ENCODE measurements at regions not wholly inside any gene's neighbourhood (a gene's known extent, or its start where the extent isn't known, plus 50 kb on each side); places are given as distances from the start of the nearest gene placed in this dataset.

DNA sequence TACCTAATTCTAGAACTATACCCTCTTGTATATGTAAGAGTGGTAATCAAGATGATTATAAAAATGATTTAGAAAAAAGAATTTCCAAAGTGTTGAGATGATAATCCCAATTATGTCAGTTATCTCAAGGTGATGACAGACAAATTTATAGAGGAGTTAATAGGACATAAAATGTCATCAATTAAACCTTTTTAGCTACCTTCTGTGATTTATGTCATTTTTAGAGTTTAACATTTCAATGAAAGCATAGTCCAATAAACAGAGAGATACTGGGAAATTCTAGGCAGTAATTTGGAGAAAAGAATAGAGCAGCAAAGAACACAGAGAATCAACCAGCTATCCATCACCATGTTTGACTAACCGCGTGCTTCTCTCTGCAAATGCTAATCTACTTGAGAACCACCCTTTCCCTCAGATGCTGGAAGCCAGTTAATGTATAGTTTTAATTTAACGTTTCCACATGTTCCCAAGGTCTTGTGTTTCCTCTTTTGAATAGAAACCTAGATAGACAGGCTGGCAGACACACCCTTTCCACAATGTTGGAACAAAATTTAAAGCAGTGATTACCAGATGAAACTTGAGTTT lies 433.1 kb upstream of the FAM241A start:
- ATAC-seq (no peak), FAIRE-seq (no peak), DNase-seq (ENCODE audit: low read depth in 1 of 2, low spot score in 1 of 2) (no peak)
- Histone ChIP-seq H3K27ac (no peak overlapping the region), H3K9me3 (no peaks in the 10 kb centered on the region), H3K4me2 (no peak overlapping the region), H3K4me1 (no peaks in the 10 kb centered on the region), H3K4me3 (no peak overlapping the region)
- WGBS (ENCODE audit: missing lambda C conversion rate) = 61% methylated on average over 3 of the region's 3 CpGs
- POLR2A ChIA-PET = no interaction called here
- CTCF ChIA-PET = no interaction called here
- TF ChIP-seq JUN (IDR thresholded peaks at IDR 0.05) (no peak), ZC3H11A (IDR thresholded peaks at IDR 0.05) (no peak), TFCP2L1 (CRISPR knock-in tag; IDR thresholded peaks at IDR 0.05) (no peak)
- TF ChIP-seq, protein P1, sequence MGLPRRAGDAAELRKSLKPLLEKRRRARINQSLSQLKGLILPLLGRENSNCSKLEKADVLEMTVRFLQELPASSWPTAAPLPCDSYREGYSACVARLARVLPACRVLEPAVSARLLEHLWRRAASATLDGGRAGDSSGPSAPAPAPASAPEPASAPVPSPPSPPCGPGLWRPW (IDR thresholded peaks at IDR 0.05) = no peak

DNA sequence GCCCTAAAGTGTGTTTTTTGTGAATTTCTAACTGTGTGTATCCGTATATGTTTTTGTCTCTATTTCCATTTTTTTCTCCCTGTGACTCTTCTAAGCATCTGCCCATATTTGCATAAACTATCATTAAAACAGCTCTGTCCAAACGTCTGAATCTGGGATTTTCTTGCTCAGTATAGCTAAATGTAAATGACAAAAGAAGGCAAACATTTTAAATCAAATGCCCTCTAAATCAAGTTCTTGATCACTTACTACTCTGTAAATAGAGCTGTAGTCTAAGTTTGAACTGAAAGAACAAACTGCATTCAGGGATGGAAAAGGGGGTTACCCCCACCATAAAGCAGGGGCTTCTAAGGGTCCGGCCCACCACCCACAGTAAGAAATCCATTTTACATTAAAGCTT lies 432.0 kb upstream of the FAM241A start:
- no peak overlapping the region for H3K4me3 ChIP-seq
- no peak overlapping the region for H3K4me2 ChIP-seq
- 28% methylated on average over 3 of the region's 3 CpGs for WGBS (ENCODE audit: missing lambda C conversion rate)
- FAIRE-seq = no peak
- ChIA-PET CTCF (no interaction called here), POLR2A (no interaction called here)
- no peaks in the 10 kb centered on the region for H3K4me1 ChIP-seq
- H3K27ac ChIP-seq = no peak overlapping the region
- no peak for ATAC-seq
- TF ChIP-seq EP300 (IDR thresholded peaks at IDR 0.05) (no peak), KDM5A (IDR thresholded peaks at IDR 0.05) (no peak), SREBF2 (IDR thresholded peaks at IDR 0.05) (no peak), RARB (CRISPR knock-in tag; IDR thresholded peaks at IDR 0.05) (no peak), GATA3 (IDR thresholded peaks at IDR 0.05; ENCODE audit: borderline replicate concordance) (no peak), NPAS2 (CRISPR knock-in tag; IDR thresholded peaks at IDR 0.05; ENCODE audit: borderline replicate concordance) (no peak), ZC3H11A (IDR thresholded peaks at IDR 0.05) (no peak), CHD2 (IDR thresholded peaks at IDR 0.05; ENCODE audit: low read length, partially characterized antibody) (no peak), RAD21 (conservative IDR thresholded peaks at IDR 0.05 in 1 of 2, IDR thresholded peaks at IDR 0.05 in 1 of 2) (no peak), CTCF (IDR thresholded peaks at IDR 0.05) (no peak), JUNB (IDR thresholded peaks at IDR 0.05) (no peak), CEBPB (IDR thresholded peaks at IDR 0.05) (no peak), CBX8 (IDR thresholded peaks at IDR 0.05) (no peak), EHMT2 (IDR thresholded peaks at IDR 0.05; ENCODE audit: low read depth) (no peak)
- TF ChIP-seq, protein P2, sequence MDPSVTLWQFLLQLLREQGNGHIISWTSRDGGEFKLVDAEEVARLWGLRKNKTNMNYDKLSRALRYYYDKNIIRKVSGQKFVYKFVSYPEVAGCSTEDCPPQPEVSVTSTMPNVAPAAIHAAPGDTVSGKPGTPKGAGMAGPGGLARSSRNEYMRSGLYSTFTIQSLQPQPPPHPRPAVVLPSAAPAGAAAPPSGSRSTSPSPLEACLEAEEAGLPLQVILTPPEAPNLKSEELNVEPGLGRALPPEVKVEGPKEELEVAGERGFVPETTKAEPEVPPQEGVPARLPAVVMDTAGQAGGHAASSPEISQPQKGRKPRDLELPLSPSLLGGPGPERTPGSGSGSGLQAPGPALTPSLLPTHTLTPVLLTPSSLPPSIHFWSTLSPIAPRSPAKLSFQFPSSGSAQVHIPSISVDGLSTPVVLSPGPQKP (IDR thresholded peaks at IDR 0.05; ENCODE audit: low read depth, low read length) = no peak
- TF ChIP-seq, protein P3, sequence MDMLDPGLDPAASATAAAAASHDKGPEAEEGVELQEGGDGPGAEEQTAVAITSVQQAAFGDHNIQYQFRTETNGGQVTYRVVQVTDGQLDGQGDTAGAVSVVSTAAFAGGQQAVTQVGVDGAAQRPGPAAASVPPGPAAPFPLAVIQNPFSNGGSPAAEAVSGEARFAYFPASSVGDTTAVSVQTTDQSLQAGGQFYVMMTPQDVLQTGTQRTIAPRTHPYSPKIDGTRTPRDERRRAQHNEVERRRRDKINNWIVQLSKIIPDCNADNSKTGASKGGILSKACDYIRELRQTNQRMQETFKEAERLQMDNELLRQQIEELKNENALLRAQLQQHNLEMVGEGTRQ (IDR thresholded peaks at IDR 0.05) = no peak
- TF ChIP-seq, protein P4, sequence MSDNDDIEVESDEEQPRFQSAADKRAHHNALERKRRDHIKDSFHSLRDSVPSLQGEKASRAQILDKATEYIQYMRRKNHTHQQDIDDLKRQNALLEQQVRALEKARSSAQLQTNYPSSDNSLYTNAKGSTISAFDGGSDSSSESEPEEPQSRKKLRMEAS (IDR thresholded peaks at IDR 0.05) = no peak
- no peak for DNase-seq (ENCODE audit: low read depth in 1 of 2, low spot score in 1 of 2)
- H3K9me3 ChIP-seq = no peaks in the 10 kb centered on the region

GRCh38 chr4:111717921-111718320 lies 427.3 kb upstream of the FAM241A start:
- WGBS (ENCODE audit: missing lambda C conversion rate) = 8% methylated on average over 1 of the region's 1 CpG
- CTCF ChIA-PET = no interaction called here
- no peak overlapping the region for H3K4me3 ChIP-seq
- FAIRE-seq (no peak), ATAC-seq (no peak), DNase-seq (ENCODE audit: low read depth in 1 of 2, low spot score in 1 of 2) (no peak)
- H3K27ac ChIP-seq = no peak overlapping the region
- no peaks in the 10 kb centered on the region for H3K4me1 ChIP-seq
- H3K9me3 ChIP-seq = no peaks in the 10 kb centered on the region
- POLR2A ChIA-PET = no interaction called here
- no peak overlapping the region for H3K4me2 ChIP-seq
- TF ChIP-seq RFX5 (IDR thresholded peaks at IDR 0.05) = no peak
- TF ChIP-seq, protein P5, sequence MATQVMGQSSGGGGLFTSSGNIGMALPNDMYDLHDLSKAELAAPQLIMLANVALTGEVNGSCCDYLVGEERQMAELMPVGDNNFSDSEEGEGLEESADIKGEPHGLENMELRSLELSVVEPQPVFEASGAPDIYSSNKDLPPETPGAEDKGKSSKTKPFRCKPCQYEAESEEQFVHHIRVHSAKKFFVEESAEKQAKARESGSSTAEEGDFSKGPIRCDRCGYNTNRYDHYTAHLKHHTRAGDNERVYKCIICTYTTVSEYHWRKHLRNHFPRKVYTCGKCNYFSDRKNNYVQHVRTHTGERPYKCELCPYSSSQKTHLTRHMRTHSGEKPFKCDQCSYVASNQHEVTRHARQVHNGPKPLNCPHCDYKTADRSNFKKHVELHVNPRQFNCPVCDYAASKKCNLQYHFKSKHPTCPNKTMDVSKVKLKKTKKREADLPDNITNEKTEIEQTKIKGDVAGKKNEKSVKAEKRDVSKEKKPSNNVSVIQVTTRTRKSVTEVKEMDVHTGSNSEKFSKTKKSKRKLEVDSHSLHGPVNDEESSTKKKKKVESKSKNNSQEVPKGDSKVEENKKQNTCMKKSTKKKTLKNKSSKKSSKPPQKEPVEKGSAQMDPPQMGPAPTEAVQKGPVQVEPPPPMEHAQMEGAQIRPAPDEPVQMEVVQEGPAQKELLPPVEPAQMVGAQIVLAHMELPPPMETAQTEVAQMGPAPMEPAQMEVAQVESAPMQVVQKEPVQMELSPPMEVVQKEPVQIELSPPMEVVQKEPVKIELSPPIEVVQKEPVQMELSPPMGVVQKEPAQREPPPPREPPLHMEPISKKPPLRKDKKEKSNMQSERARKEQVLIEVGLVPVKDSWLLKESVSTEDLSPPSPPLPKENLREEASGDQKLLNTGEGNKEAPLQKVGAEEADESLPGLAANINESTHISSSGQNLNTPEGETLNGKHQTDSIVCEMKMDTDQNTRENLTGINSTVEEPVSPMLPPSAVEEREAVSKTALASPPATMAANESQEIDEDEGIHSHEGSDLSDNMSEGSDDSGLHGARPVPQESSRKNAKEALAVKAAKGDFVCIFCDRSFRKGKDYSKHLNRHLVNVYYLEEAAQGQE (IDR thresholded peaks at IDR 0.05) = no peak
- no peak for TF ChIP-seq CBX2 (IDR thresholded peaks at IDR 0.05; ENCODE audit: borderline replicate concordance, low read depth)
- TF ChIP-seq BHLHE40 (IDR thresholded peaks at IDR 0.05; ENCODE audit: low read depth, low read length) = no peak
- TF ChIP-seq, protein P2 (IDR thresholded peaks at IDR 0.05; ENCODE audit: low read depth, low read length) = no peak
- TF ChIP-seq EHF (CRISPR knock-in tag; IDR thresholded peaks at IDR 0.05) = no peak
- TF ChIP-seq ZC3H11A (IDR thresholded peaks at IDR 0.05) = no peak
- TF ChIP-seq JUN (IDR thresholded peaks at IDR 0.05) = no peak
- TF ChIP-seq CHD4 (IDR thresholded peaks at IDR 0.05; ENCODE audit: borderline replicate concordance) = no peak
